GM12878 (cell line): ENCODE measurements at regions not wholly inside any gene's neighbourhood (a gene's known extent, or its start where the extent isn't known, plus 50 kb on each side); places are given as distances from the start of the nearest gene placed in this dataset.

ENCODE experiments used
- ATAC-seq: fragments of 200-7000 bp; cut with Tn5 transposase; 3 replicates; pipeline ENCODE4 v1.9.1; 2020; ENCODE audit warnings: mild to moderate bottlenecking, moderate library complexity
- BruUV-seq: library from RNA; stranded (reverse); fragments of 400-500 nt; replicated peaks from 2 replicates; lab custom pipeline; 2021; lab: Mats Ljungman, UMichigan
- CTCF ChIA-PET: fragments of 300-600 bp; sonication (Branson Sonifier 250); formaldehyde crosslinking; extraction: SDS; loops from one replicate; lab custom pipeline; 2021; ENCODE audit warnings: inconsistent platforms; lab: Yijun Ruan, JAX
- POLR2A ChIA-PET: fragments of 350-600 bp; formaldehyde crosslinking; extraction: SDS; loops from one replicate; lab custom pipeline; 2021; ENCODE audit warnings: inconsistent platforms; lab: Charles Lee
- RAD21 ChIA-PET: fragments of 300-600 bp; sonication (Branson Sonifier 250); formaldehyde crosslinking; loops from one replicate; lab custom pipeline; 2023; ENCODE audit warnings: antibody characterized with exemption; ENCODE audit not compliant: unreplicated experiment; lab: Charles Lee
- SMC1A ChIA-PET: fragments of 300-600 bp; sonication (Branson Sonifier 250); formaldehyde crosslinking; loops from one replicate; lab custom pipeline; 2023; ENCODE audit not compliant: unreplicated experiment, uncharacterized antibody; lab: Charles Lee
- DNase-seq: peaks from one replicate; pipeline ENCODE4 v3.0.0-alpha.2; 2011; ENCODE audit warnings: low read depth, low spot score
- FAIRE-seq: peaks from 3 replicates; lab custom pipeline; 2011; peaks lifted over from hg19 to GRCh38; lab: Jason Lieb, UNC
- H2AFZ ChIP-seq: 2 replicates; pipeline ENCODE4 v1.6.0; 2011; ENCODE audit warnings: low read depth, low read length, control low read depth; ENCODE audit not compliant: control insufficient read depth
- H3K27ac ChIP-seq: 2 replicates; pipeline ENCODE4 v1.5.1; 2011; ENCODE audit warnings: control low read depth; ENCODE audit not compliant: control insufficient read depth, insufficient read depth
- H3K27me3 ChIP-seq, 2 experiments: replicated peaks in 1 of 2; 2 replicates each; pipeline versions ENCODE4 v1.6.0 to v1.6.1; 2011; ENCODE audit warnings: low read length in 1 of 2; ENCODE audit not compliant: control insufficient read depth in 2 of 2, insufficient read depth in 2 of 2
- H3K36me3 ChIP-seq, 2 experiments: 2 replicates each; pipeline ENCODE4 v1.5.1; 2011; ENCODE audit warnings: low read length in 1 of 2; ENCODE audit not compliant: control insufficient read depth in 2 of 2, insufficient read depth in 2 of 2
- H3K4me1 ChIP-seq: 2 replicates; pipeline ENCODE4 v1.6.1; 2011; ENCODE audit warnings: mild to moderate bottlenecking, low read length, moderate library complexity, mixed read lengths; ENCODE audit not compliant: control insufficient read depth, insufficient read depth
- H3K4me2 ChIP-seq: 2 replicates; pipeline ENCODE4 v1.6.0; 2011; ENCODE audit warnings: control low read depth; ENCODE audit not compliant: control insufficient read depth, insufficient read depth
- H3K4me3 ChIP-seq: fragments of 200-600 bp; sonication (generic); 2 replicates; pipeline ENCODE4 v1.5.1; 2016
- H3K79me2 ChIP-seq: 2 replicates; pipeline ENCODE4 v1.6.0; 2011; ENCODE audit warnings: low read length; ENCODE audit not compliant: control insufficient read depth, insufficient read depth
- H3K9ac ChIP-seq: 2 replicates; pipeline ENCODE4 v1.8.0; 2011; ENCODE audit warnings: low read length, control low read depth, mixed read lengths; ENCODE audit not compliant: control insufficient read depth, insufficient read depth
- H3K9me3 ChIP-seq: replicated peaks from 3 replicates; pipeline ENCODE4 v1.5.1; 2011; ENCODE audit warnings: mild to moderate bottlenecking, low read length; ENCODE audit not compliant: control insufficient read depth, insufficient read depth
- H4K20me1 ChIP-seq: 2 replicates; pipeline ENCODE4 v1.6.0; 2011; ENCODE audit not compliant: control insufficient read depth, insufficient read depth
- CBX3 ChIP-seq: fragments of 200-600 bp; sonication (generic); IDR thresholded peaks from 2 replicates; pipeline ENCODE4 v1.6.1; 2016; ENCODE audit warnings: low read depth, borderline replicate concordance
- CBX5 ChIP-seq: sonication (generic); IDR thresholded peaks from 2 replicates; pipeline ENCODE4 v1.6.1; 2016; ENCODE audit warnings: low read depth, moderate library complexity, mild to moderate bottlenecking, inconsistent platforms
- CHD4 ChIP-seq: fragments of 200-600 bp; sonication (generic); IDR thresholded peaks from 2 replicates; pipeline ENCODE4 v1.6.1; 2016; ENCODE audit warnings: mild to moderate bottlenecking
- IKZF2 ChIP-seq, 2 experiments: fragments of 450-650 bp; IDR thresholded peaks; 2 replicates each; pipeline ENCODE4 v1.6.1; 2017; ENCODE audit warnings: mild to moderate bottlenecking in 2 of 2, moderate library complexity in 2 of 2
- MEF2B ChIP-seq: fragments of 450-650 bp; IDR thresholded peaks from 2 replicates; pipeline ENCODE4 v1.6.1; 2018; ENCODE audit warnings: mild to moderate bottlenecking, moderate library complexity; ENCODE audit not compliant: partially characterized antibody, poor library complexity, severe bottlenecking
- NR2C1 ChIP-seq: fragments of 450-650 bp; IDR thresholded peaks from 2 replicates; pipeline ENCODE4 v1.6.1; 2017; ENCODE audit warnings: antibody characterized with exemption, mild to moderate bottlenecking, moderate library complexity
- RBBP5 ChIP-seq: fragments of 200-600 bp; sonication (generic); conservative IDR thresholded peaks from 2 replicates; pipeline ENCODE4 v1.6.1; 2016
- RFX5 ChIP-seq: IDR thresholded peaks from 2 replicates; pipeline ENCODE4 v1.6.1; 2011; ENCODE audit warnings: low read depth, low read length, improper control_type of control experiment
- SP1 ChIP-seq: IDR thresholded peaks from one replicate; pipeline ENCODE4 v1.6.1; 2011; ENCODE audit warnings: low read depth, low read length
- TARDBP ChIP-seq: IDR thresholded peaks from 2 replicates; pipeline ENCODE4 v1.6.1; 2016; ENCODE audit warnings: borderline replicate concordance
- ZNF207 ChIP-seq: fragments of 450-650 bp; IDR thresholded peaks from 2 replicates; pipeline ENCODE4 v1.6.1; 2014; ENCODE audit warnings: antibody characterized with exemption, mild to moderate bottlenecking, borderline replicate concordance
- ZZZ3 ChIP-seq: IDR thresholded peaks from 2 replicates; pipeline ENCODE4 v1.6.1; 2011; ENCODE audit warnings: low read depth; ENCODE audit not compliant: control insufficient read depth, insufficient read length
- WGBS: methylation state at CpG from one replicate; pipeline ENCODE4 v1.1.6; 2016; ENCODE audit warnings: low lambda C conversion rate; ENCODE audit not compliant: insufficient replicate concordance, insufficient coverage; ENCODE audit errors: missing lambda C conversion rate; 5-methylcytosine and 5-hydroxymethylcytosine counted together
- in situ Hi-C: fragments of 300-500 bp; cut with MboI; formaldehyde crosslinking; loops from 9 replicates; pipeline ENCODE4 v1.14.3; 2018; ENCODE audit warnings: mixed read lengths
- intact Hi-C: fragments of 100-400 bp; cut with micrococcal nuclease; formaldehyde crosslinking; loops from one replicate; pipeline ENCODE4 v1.14.2; 2022; ENCODE audit not compliant: unreplicated experiment
- TF ChIP-seq, protein P1 (sequence below): IDR thresholded peaks from 2 replicates; pipeline ENCODE4 v1.6.1; 2012; ENCODE audit warnings: low read length, inconsistent platforms
- TF ChIP-seq, protein P2 (sequence below), 3 experiments: IDR thresholded peaks in 2 of 3; conservative IDR thresholded peaks in 1 of 3; 2 replicates each; pipeline ENCODE4 v1.5.1; 2011; ENCODE audit warnings: low read depth in 3 of 3, low read length in 3 of 3, mild to moderate bottlenecking in 3 of 3, control low read depth in 2 of 3, moderate library complexity in 2 of 3, inconsistent platforms in 1 of 3, mixed read lengths in 1 of 3; ENCODE audit not compliant: control insufficient read depth in 2 of 3, insufficient read depth in 1 of 3; ENCODE audit errors: extremely low read depth in 1 of 3
- TF ChIP-seq, protein P3 (sequence below): fragments of 450-650 bp; IDR thresholded peaks from 2 replicates; pipeline ENCODE4 v1.6.1; 2018; ENCODE audit warnings: borderline replicate concordance, mild to moderate bottlenecking; ENCODE audit not compliant: partially characterized antibody

DNA sequence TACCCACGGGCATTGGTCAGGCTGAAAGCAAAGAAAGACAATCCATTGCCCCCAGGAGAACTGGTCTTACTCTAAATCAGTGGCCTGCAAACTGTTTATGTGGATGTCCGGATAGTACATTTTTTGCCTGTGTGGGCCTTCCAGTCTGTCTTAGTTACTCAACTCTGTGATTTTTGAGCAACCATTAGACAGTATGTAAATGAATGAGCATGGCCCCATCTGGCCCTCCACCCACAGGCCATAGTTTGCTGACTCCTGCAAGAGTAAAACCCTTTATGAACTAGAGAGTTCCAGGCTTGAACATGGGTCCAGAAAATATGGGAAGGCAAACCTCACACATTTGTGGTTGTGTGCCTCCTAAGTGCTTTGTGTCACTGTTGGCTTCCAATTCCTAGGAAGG, 55.7 kb upstream of the CYP1B1 start:
- RAD21 ChIA-PET: no interaction called here
- Histone ChIP-seq H3K4me2 (no peak overlapping the region), H3K36me3 (no peaks in the 10 kb centered on the region), H3K27ac (no peak overlapping the region), H3K9me3 (peaks cover 12% of the 10 kb centered on the region; the same call in 2 of the 3 replicates), H3K79me2 (no peaks in the 10 kb centered on the region), H2AFZ (no peak overlapping the region), H3K9ac (no peak overlapping the region), H3K4me3 (no peak overlapping the region), H3K4me1 (peaks cover 15% of the 10 kb centered on the region), H3K27me3 (no peaks in the 10 kb centered on the region), H4K20me1 (no peaks in the 10 kb centered on the region)
- POLR2A ChIA-PET: no interaction called here
- CTCF ChIA-PET: no interaction called here
- intact Hi-C loops: no loop called here
- no peak for DNase-seq
- TF ChIP-seq ZZZ3 (no peak), SP1 (no peak), RFX5 (no peak), RBBP5 (no peak), NR2C1 (no peak), CBX5 (no peak), MEF2B (no peak), CBX3 (no peak), ZNF207 (no peak), TARDBP (no peak), CHD4 (no peak), IKZF2 (IDR thresholded peaks at IDR 0.05) (no peak)
- TF ChIP-seq, protein P1, sequence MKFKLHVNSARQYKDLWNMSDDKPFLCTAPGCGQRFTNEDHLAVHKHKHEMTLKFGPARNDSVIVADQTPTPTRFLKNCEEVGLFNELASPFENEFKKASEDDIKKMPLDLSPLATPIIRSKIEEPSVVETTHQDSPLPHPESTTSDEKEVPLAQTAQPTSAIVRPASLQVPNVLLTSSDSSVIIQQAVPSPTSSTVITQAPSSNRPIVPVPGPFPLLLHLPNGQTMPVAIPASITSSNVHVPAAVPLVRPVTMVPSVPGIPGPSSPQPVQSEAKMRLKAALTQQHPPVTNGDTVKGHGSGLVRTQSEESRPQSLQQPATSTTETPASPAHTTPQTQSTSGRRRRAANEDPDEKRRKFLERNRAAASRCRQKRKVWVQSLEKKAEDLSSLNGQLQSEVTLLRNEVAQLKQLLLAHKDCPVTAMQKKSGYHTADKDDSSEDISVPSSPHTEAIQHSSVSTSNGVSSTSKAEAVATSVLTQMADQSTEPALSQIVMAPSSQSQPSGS: no peak
- TF ChIP-seq, protein P2, sequence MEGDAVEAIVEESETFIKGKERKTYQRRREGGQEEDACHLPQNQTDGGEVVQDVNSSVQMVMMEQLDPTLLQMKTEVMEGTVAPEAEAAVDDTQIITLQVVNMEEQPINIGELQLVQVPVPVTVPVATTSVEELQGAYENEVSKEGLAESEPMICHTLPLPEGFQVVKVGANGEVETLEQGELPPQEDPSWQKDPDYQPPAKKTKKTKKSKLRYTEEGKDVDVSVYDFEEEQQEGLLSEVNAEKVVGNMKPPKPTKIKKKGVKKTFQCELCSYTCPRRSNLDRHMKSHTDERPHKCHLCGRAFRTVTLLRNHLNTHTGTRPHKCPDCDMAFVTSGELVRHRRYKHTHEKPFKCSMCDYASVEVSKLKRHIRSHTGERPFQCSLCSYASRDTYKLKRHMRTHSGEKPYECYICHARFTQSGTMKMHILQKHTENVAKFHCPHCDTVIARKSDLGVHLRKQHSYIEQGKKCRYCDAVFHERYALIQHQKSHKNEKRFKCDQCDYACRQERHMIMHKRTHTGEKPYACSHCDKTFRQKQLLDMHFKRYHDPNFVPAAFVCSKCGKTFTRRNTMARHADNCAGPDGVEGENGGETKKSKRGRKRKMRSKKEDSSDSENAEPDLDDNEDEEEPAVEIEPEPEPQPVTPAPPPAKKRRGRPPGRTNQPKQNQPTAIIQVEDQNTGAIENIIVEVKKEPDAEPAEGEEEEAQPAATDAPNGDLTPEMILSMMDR (IDR thresholded peaks at IDR 0.05 in 2 of 3, conservative IDR thresholded peaks at IDR 0.05 in 1 of 3; ENCODE audit: control insufficient read depth in 2 of 3, extremely low read depth in 1 of 3, insufficient read depth in 1 of 3, low read depth in 3 of 3, low read length in 3 of 3): no peak
- TF ChIP-seq, protein P3, sequence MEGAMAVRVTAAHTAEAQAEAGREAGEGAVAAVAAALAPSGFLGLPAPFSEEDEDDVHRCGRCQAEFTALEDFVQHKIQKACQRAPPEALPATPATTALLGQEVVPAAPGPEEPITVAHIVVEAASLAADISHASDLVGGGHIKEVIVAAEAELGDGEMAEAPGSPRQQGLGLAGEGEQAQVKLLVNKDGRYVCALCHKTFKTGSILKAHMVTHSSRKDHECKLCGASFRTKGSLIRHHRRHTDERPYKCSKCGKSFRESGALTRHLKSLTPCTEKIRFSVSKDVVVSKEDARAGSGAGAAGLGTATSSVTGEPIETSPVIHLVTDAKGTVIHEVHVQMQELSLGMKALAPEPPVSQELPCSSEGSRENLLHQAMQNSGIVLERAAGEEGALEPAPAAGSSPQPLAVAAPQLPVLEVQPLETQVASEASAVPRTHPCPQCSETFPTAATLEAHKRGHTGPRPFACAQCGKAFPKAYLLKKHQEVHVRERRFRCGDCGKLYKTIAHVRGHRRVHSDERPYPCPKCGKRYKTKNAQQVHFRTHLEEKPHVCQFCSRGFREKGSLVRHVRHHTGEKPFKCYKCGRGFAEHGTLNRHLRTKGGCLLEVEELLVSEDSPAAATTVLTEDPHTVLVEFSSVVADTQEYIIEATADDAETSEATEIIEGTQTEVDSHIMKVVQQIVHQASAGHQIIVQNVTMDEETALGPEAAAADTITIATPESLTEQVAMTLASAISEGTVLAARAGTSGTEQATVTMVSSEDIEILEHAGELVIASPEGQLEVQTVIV: no peak
- in situ Hi-C loops: no loop called here
- no TSS peak for BruUV-seq
- 50% methylated on average over 2 of the region's 2 CpGs for WGBS
- SMC1A ChIA-PET: no interaction called here
- no peak for ATAC-seq
- FAIRE-seq: no peak
